Bronchial epithelial cell (primary cell): ENCODE measurements at regions not wholly inside any gene's neighbourhood (a gene's known extent, or its start where the extent isn't known, plus 50 kb on each side); places are given as distances from the start of the nearest gene placed in this dataset.

Experiments used
- DNase-seq: peaks from one replicate; pipeline ENCODE4 v3.0.0-alpha.2; 2010; ENCODE audit warnings: low read depth
- FAIRE-seq: peaks from 2 replicates; lab custom pipeline; 2011; peaks lifted over from hg19 to GRCh38; lab: Jason Lieb, UNC
- H3K27me3 ChIP-seq: 2 replicates; pipeline ENCODE4 v1.5.1; 2011; ENCODE audit warnings: low read length; ENCODE audit not compliant: control insufficient read depth, insufficient read depth
- H3K36me3 ChIP-seq: 2 replicates; pipeline ENCODE4 v1.5.1; 2011; ENCODE audit warnings: low read length; ENCODE audit not compliant: control insufficient read depth, insufficient read depth
- H3K4me3 ChIP-seq: 2 replicates; pipeline ENCODE4 v1.5.1; 2011; ENCODE audit warnings: mild to moderate bottlenecking, low read depth, low read length, control low read depth
- CTCF ChIP-seq: IDR thresholded peaks from 2 replicates; pipeline ENCODE4 v1.5.1; 2011; ENCODE audit warnings: mild to moderate bottlenecking, moderate library complexity, low read length, control low read depth, inconsistent platforms; ENCODE audit not compliant: insufficient read depth, severe bottlenecking

- no peak for DNase-seq
- FAIRE-seq, result no peak
- H3K4me3 ChIP-seq, result no peak overlapping the region
- no peaks in the 10 kb centered on the region for H3K36me3 ChIP-seq
- TF ChIP-seq CTCF, result no peak
- no peaks in the 10 kb centered on the region for H3K27me3 ChIP-seq
Observed at GRCh38 chr17:68665373-68665772, 64.2 kb upstream of the FAM20A start.

GRCh38 chr17:68662479-68662878 lies 61.3 kb upstream of the FAM20A start:
- FAIRE-seq (no peak), DNase-seq (no peak)
- Histone ChIP-seq H3K4me3 (no peak overlapping the region), H3K27me3 (no peaks in the 10 kb centered on the region), H3K36me3 (no peaks in the 10 kb centered on the region)
- no peak for TF ChIP-seq CTCF

- no peak for TF ChIP-seq CTCF
- H3K36me3 ChIP-seq, result no peaks in the 10 kb centered on the region
- no peak for DNase-seq
- FAIRE-seq, result no peak
- H3K27me3 ChIP-seq, result no peaks in the 10 kb centered on the region
- no peak overlapping the region for H3K4me3 ChIP-seq
Observed at GRCh38 chr17:68662037-68662432, 60.9 kb upstream of the FAM20A start.

- H3K27me3 ChIP-seq, result no peaks in the 10 kb centered on the region
- no peak overlapping the region for H3K4me3 ChIP-seq
- no peak for FAIRE-seq
- no peak for TF ChIP-seq CTCF
- DNase-seq, result no peak
- H3K36me3 ChIP-seq, result no peaks in the 10 kb centered on the region
Observed at GRCh38 chr17:68661265-68662036, 60.3 kb upstream of the FAM20A start.

- no peaks in the 10 kb centered on the region for H3K36me3 ChIP-seq
- no peak overlapping the region for H3K4me3 ChIP-seq
- no peaks in the 10 kb centered on the region for H3K27me3 ChIP-seq
- no peak for TF ChIP-seq CTCF
- DNase-seq, result no peak
- FAIRE-seq, result no peak
Observed at GRCh38 chr17:68660302-68660701, 59.1 kb upstream of the FAM20A start.
